ENCODE measurements at regions not wholly inside any gene's neighbourhood (a gene's known extent, or its start where the extent isn't known, plus 50 kb on each side); places are given as distances from the start of the nearest gene placed in this dataset.

- Histone ChIP-seq H3K4me2 (no peak overlapping the region), H2AFZ (no peak overlapping the region), H3K9me2 (replicated peaks; ENCODE audit: insufficient read depth) (no peaks in the 10 kb centered on the region), H3K36me3 (replicated peaks; ENCODE audit: insufficient read depth, low read depth) (no peaks in the 10 kb centered on the region), H4K20me1 (ENCODE audit: insufficient read depth, poor library complexity, severe bottlenecking) (no peaks in the 10 kb centered on the region), H3K4me1 (ENCODE audit: insufficient read depth) (peaks cover 21% of the 10 kb centered on the region), H3K79me2 (no peaks in the 10 kb centered on the region), H3K9me3 (ENCODE audit: low read depth) (no peaks in the 10 kb centered on the region), H3K27ac (no peak overlapping the region), H3K27me3 (no peaks in the 10 kb centered on the region), H3K4me3 (no peak overlapping the region)
- TF ChIP-seq CTCF (IDR thresholded peaks at IDR 0.05; ENCODE audit: poor library complexity) (no peak), EZH2phosphoT487 (IDR thresholded peaks at IDR 0.05; ENCODE audit: low read depth, severe bottlenecking, unreplicated experiment) (no peak), EZH2 (IDR thresholded peaks at IDR 0.05; ENCODE audit: borderline replicate concordance) (no peak)
- 97% methylated on average over 5 of the region's 5 CpGs for WGBS (ENCODE audit: low lambda C conversion rate, missing lambda C conversion rate)
- DNase-seq (ENCODE audit: low spot score) = no peak
These were observed 194.1 kb downstream of the BTG1 start for GRCh38 chr12:91951571-91951970.

GRCh38 chr12:91948504-91948903 is 197.1 kb downstream of the BTG1 start:
- WGBS (ENCODE audit: low lambda C conversion rate, missing lambda C conversion rate) = 91% methylated on average over 3 of the region's 3 CpGs
- no peaks in the 10 kb centered on the region for H3K36me3 ChIP-seq (replicated peaks; ENCODE audit: insufficient read depth, low read depth)
- no peak overlapping the region for H3K4me3 ChIP-seq
- H3K27me3 ChIP-seq = no peaks in the 10 kb centered on the region
- H3K79me2 ChIP-seq = no peaks in the 10 kb centered on the region
- no peaks in the 10 kb centered on the region for H3K9me3 ChIP-seq (ENCODE audit: low read depth)
- no peaks in the 10 kb centered on the region for H4K20me1 ChIP-seq (ENCODE audit: insufficient read depth, poor library complexity, severe bottlenecking)
- H2AFZ ChIP-seq = no peak overlapping the region
- peaks cover 13% of the 10 kb centered on the region for H3K4me1 ChIP-seq (ENCODE audit: insufficient read depth)
- no peaks in the 10 kb centered on the region for H3K9me2 ChIP-seq (replicated peaks; ENCODE audit: insufficient read depth)
- H3K4me2 ChIP-seq = no peak overlapping the region
- no peak for DNase-seq (ENCODE audit: low spot score)
- no peak overlapping the region for H3K27ac ChIP-seq
- TF ChIP-seq EZH2 (IDR thresholded peaks at IDR 0.05; ENCODE audit: borderline replicate concordance) (no peak), CTCF (IDR thresholded peaks at IDR 0.05; ENCODE audit: poor library complexity) (no peak), EZH2phosphoT487 (IDR thresholded peaks at IDR 0.05; ENCODE audit: low read depth, severe bottlenecking, unreplicated experiment) (no peak)

GRCh38 chr12:91947459-91947858 is 198.2 kb downstream of the BTG1 start:
- DNase-seq (ENCODE audit: low spot score) = no peak
- Histone ChIP-seq H3K4me1 (ENCODE audit: insufficient read depth) (peaks cover 4% of the 10 kb centered on the region), H4K20me1 (ENCODE audit: insufficient read depth, poor library complexity, severe bottlenecking) (no peaks in the 10 kb centered on the region), H3K36me3 (replicated peaks; ENCODE audit: insufficient read depth, low read depth) (no peaks in the 10 kb centered on the region), H3K27ac (no peak overlapping the region), H3K27me3 (no peaks in the 10 kb centered on the region), H2AFZ (no peak overlapping the region), H3K4me2 (no peak overlapping the region), H3K79me2 (no peaks in the 10 kb centered on the region), H3K9me3 (ENCODE audit: low read depth) (no peaks in the 10 kb centered on the region), H3K9me2 (replicated peaks; ENCODE audit: insufficient read depth) (no peaks in the 10 kb centered on the region), H3K4me3 (no peak overlapping the region)
- TF ChIP-seq EZH2phosphoT487 (IDR thresholded peaks at IDR 0.05; ENCODE audit: low read depth, severe bottlenecking, unreplicated experiment) (no peak), EZH2 (IDR thresholded peaks at IDR 0.05; ENCODE audit: borderline replicate concordance) (no peak), CTCF (IDR thresholded peaks at IDR 0.05; ENCODE audit: poor library complexity) (no peak)
- WGBS (ENCODE audit: low lambda C conversion rate, missing lambda C conversion rate) = 93% methylated on average over 5 of the region's 5 CpGs

GRCh38 chr12:91944637-91945036 is 201.0 kb downstream of the BTG1 start:
- no peak overlapping the region for H3K4me3 ChIP-seq
- no peak overlapping the region for H2AFZ ChIP-seq
- WGBS (ENCODE audit: low lambda C conversion rate, missing lambda C conversion rate) = 91% methylated on average over 1 of the region's 1 CpG
- H3K79me2 ChIP-seq = no peaks in the 10 kb centered on the region
- H3K27ac ChIP-seq = no peak overlapping the region
- H3K9me3 ChIP-seq (ENCODE audit: low read depth) = no peaks in the 10 kb centered on the region
- H3K4me2 ChIP-seq = no peak overlapping the region
- H3K27me3 ChIP-seq = no peaks in the 10 kb centered on the region
- H3K36me3 ChIP-seq (replicated peaks; ENCODE audit: insufficient read depth, low read depth) = no peaks in the 10 kb centered on the region
- no peaks in the 10 kb centered on the region for H4K20me1 ChIP-seq (ENCODE audit: insufficient read depth, poor library complexity, severe bottlenecking)
- no peak for DNase-seq (ENCODE audit: low spot score)
- no peaks in the 10 kb centered on the region for H3K4me1 ChIP-seq (ENCODE audit: insufficient read depth)
- H3K9me2 ChIP-seq (replicated peaks; ENCODE audit: insufficient read depth) = no peaks in the 10 kb centered on the region
- no peak for TF ChIP-seq EZH2phosphoT487 (IDR thresholded peaks at IDR 0.05; ENCODE audit: low read depth, severe bottlenecking, unreplicated experiment)
- TF ChIP-seq CTCF (IDR thresholded peaks at IDR 0.05; ENCODE audit: poor library complexity) = no peak
- TF ChIP-seq EZH2 (IDR thresholded peaks at IDR 0.05; ENCODE audit: borderline replicate concordance) = no peak

Data from hepatocyte (in vitro differentiated cells).